Dendritic cell treated with granulocyte-macrophage colony-stimulating factor and Interleukin-4, amounts not matched to agents 40 ng/mL and 50 ng/mL, for 4 days (primary cell): ENCODE measurements at regions not wholly inside any gene's neighbourhood (a gene's known extent, or its start where the extent isn't known, plus 50 kb on each side); places are given as distances from the start of the nearest gene placed in this dataset.

ENCODE experiments used
- H3K27ac Mint-ChIP-seq: one replicate; pipeline ENCODE4 v1.8.0; 2022; ENCODE audit warnings: mild to moderate bottlenecking, mixed read lengths
- H3K27me3 Mint-ChIP-seq: one replicate; pipeline ENCODE4 v1.8.0; 2022; ENCODE audit warnings: mild to moderate bottlenecking, mixed read lengths
- H3K36me3 Mint-ChIP-seq: one replicate; pipeline ENCODE4 v1.8.0; 2022; ENCODE audit warnings: low read depth, mixed read lengths
- H3K4me1 Mint-ChIP-seq: one replicate; pipeline ENCODE4 v1.8.0; 2022; ENCODE audit warnings: low read depth, mixed read lengths
- H3K4me3 Mint-ChIP-seq: one replicate; pipeline ENCODE4 v1.8.0; 2022; ENCODE audit warnings: mild to moderate bottlenecking, moderate library complexity, mixed read lengths
- H3K9me3 Mint-ChIP-seq: one replicate; pipeline ENCODE4 v1.8.0; 2022; ENCODE audit warnings: mixed read lengths
- intact Hi-C: fragments of 100-400 bp; cut with micrococcal nuclease; formaldehyde crosslinking; loops from one replicate; pipeline ENCODE4 v1.15.0; 2022

DNA sequence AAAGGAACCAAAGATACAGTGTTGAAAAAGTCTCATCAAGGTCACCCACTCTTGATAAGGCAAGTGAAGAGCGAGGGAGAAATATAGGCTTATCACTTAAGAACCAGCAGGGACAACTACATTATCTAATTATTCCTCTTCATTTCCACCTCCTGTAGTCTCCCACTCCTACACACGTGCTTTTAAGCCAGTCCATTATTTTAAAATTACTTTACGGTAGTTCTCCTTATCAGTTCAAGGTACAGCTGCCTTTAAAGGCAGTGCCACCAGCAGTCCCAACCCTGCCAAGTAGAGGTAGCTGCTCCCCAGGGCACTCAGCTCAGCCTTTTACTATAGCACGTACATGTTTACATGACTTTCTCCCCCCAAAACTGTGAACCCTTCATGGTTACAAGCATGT lies 161.5 kb upstream of the BLID start:
- no peaks in the 10 kb centered on the region for H3K4me1 Mint-ChIP-seq
- no peak overlapping the region for H3K27ac Mint-ChIP-seq
- intact Hi-C loops = loop anchor here (10.0 kb wide), 1 partner anchor 53 kb away; no protein-coding TSS in a partner anchor
- no peaks in the 10 kb centered on the region for H3K9me3 Mint-ChIP-seq
- H3K36me3 Mint-ChIP-seq = no peaks in the 10 kb centered on the region
- H3K27me3 Mint-ChIP-seq = no peaks in the 10 kb centered on the region
- H3K4me3 Mint-ChIP-seq = no peak overlapping the region

DNA sequence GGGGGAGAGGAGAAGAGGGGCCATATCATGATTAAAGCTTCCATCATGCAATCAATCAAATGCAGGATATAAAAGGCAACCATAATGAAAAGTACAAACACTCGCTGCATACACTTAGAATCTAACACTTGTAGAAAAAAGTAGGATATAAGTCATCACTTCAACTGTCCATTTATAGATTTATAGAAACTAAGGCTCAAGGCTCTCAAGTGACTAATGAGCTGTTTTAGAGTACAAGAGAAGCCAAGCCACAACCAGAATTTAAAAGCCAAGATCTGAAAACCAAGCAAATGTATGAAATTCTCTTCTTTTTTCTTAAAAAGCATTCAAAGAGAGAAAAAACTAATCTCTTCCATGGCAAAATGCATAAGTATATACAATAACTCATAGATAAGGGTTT lies 160.2 kb upstream of the BLID start:
- H3K27ac Mint-ChIP-seq = no peak overlapping the region
- H3K9me3 Mint-ChIP-seq = no peaks in the 10 kb centered on the region
- H3K27me3 Mint-ChIP-seq = no peaks in the 10 kb centered on the region

DNA sequence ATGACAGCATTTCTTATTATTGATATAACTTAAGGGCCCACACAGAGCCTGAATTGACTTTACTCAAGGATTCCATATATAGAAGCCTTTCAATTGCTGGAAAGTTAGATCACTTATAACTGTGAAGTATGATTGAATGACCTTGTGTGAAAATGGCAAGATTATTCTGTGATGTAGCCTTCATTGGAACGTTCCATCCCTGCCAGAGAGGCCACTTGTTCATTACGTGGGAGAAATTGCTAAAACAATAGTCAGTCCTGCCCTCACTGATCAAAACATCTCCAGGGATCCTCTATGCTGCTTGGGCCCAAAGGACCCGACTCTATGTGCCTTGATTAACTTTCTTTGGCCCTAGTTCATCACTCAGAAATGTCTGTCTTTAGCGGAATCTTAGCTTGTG lies 159.5 kb upstream of the BLID start:
- H3K27ac Mint-ChIP-seq = no peak overlapping the region
- no peak overlapping the region for H3K4me3 Mint-ChIP-seq
- intact Hi-C loops = loop anchor here (10.0 kb wide), 1 partner anchor 51 kb away; no protein-coding TSS in a partner anchor
- H3K27me3 Mint-ChIP-seq = no peaks in the 10 kb centered on the region
- no peaks in the 10 kb centered on the region for H3K9me3 Mint-ChIP-seq
- H3K4me1 Mint-ChIP-seq = no peaks in the 10 kb centered on the region
- H3K36me3 Mint-ChIP-seq = no peaks in the 10 kb centered on the region

More for the DNA sequence above, 160.2 kb upstream of the BLID start:
- no peak overlapping the region for H3K4me3 Mint-ChIP-seq
- intact Hi-C loops = loop anchor here (10.0 kb wide), 1 partner anchor 51 kb away; no protein-coding TSS in a partner anchor
- no peaks in the 10 kb centered on the region for H3K4me1 Mint-ChIP-seq
- H3K36me3 Mint-ChIP-seq = no peaks in the 10 kb centered on the region

DNA sequence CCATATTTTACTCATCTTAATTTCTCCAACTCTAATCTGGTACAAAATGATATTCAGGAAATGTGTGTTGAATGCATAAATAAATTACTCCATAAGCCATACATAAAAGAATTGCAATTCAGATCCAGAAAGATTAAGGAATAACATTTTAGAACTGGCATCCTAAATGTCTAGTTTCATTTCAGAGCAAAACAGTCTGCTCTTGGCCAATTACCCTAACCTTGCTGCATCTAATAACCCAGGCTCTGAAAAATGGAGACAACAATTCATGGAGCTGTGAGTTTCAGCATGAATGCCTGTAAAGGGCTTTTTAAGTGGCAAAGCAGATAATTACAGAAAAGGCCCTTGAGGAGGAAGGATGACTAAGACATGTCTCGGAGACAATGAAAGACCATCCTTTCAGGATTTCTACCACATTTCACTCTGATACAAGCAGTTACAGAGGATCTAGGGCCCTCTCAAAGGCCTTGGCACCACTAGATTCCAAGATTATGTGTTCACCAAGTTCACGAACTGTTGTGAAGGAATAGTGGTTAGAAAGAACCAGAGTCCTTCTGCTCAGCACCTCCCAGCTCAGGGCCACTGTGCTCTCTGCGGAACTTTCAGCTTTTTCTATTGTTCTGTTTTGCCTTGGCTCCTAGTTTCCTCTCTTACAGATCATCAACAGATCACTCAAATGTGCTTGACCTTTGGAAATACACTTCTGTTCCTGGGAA lies 157.6 kb upstream of the BLID start:
- no peak overlapping the region for H3K27ac Mint-ChIP-seq
- no peak overlapping the region for H3K4me3 Mint-ChIP-seq
- no peaks in the 10 kb centered on the region for H3K27me3 Mint-ChIP-seq
- no peaks in the 10 kb centered on the region for H3K4me1 Mint-ChIP-seq
- intact Hi-C loops = loop anchor here (10.0 kb wide), 1 partner anchor 49 kb away; no protein-coding TSS in a partner anchor
- no peaks in the 10 kb centered on the region for H3K9me3 Mint-ChIP-seq
- no peaks in the 10 kb centered on the region for H3K36me3 Mint-ChIP-seq

DNA sequence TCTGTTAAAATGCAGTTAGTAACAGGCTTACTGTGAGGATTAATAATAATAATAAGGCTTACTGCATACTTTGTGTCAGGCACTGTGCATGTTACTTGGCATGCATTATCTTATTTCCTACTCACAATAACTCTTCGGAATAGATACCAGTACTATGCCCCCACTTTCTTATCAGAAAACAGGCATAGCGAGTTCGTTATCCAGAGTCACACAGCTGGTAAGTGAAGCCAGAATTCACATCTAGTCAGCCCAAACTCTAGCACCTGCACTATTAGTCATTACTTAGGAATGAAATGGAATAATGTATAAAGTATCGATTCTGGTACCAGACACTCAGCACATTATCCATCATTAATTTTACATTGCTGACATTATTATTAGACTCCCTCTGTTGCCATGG lies 155.7 kb upstream of the BLID start:
- no peaks in the 10 kb centered on the region for H3K9me3 Mint-ChIP-seq
- H3K27me3 Mint-ChIP-seq = no peaks in the 10 kb centered on the region
- H3K4me3 Mint-ChIP-seq = no peak overlapping the region
- H3K36me3 Mint-ChIP-seq = no peaks in the 10 kb centered on the region
- H3K27ac Mint-ChIP-seq = no peak overlapping the region
- peaks cover 9% of the 10 kb centered on the region for H3K4me1 Mint-ChIP-seq
- intact Hi-C loops = loop anchor here (10.0 kb wide), 1 partner anchor 47 kb away; no protein-coding TSS in a partner anchor

DNA sequence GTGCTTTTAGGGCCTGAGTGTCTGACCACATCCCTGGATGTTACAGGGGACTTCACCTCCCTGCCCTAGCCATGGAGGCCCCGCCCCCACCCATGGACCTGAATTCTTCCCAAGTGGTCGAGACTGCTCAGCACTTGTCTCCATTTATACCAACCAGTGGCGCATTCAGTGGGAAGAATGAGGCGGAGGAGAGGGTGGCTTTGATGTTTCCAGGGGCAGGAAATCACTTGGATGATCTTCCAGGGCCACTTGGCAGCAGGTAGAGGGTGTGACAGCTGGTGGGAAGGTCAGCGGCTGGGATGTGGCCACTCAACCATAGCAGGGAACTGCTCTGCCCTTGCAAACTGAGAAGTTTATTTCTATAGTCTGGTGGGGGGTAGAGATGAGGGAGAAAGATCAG lies 155.1 kb upstream of the BLID start:
- Mint-ChIP-seq H3K4me3 (no peak overlapping the region), H3K36me3 (no peaks in the 10 kb centered on the region), H3K9me3 (no peaks in the 10 kb centered on the region), H3K27me3 (no peaks in the 10 kb centered on the region), H3K27ac (no peak overlapping the region), H3K4me1 (peaks cover 9% of the 10 kb centered on the region)
- intact Hi-C loops = loop anchor here (10.0 kb wide), 1 partner anchor 46 kb away; no protein-coding TSS in a partner anchor

DNA sequence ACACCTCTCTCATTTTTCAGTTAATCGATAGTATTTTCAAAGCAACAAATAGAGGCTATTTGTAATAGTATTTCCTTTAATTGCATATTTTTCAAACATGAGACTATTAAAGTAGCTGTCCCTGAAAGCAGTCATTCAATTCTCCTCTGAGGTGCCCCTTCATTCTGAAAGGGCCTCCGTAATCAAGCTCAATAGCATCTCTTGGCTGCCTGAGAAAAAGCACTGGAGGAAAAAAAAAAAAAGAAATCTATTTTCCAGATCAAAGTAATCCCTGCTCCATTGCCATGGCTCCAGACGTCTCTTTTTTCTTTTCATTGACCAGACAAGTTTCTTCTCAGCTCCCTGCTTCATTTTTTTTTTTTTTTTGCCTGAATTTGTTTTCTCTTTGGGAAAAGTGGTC lies 154.5 kb upstream of the BLID start:
- Mint-ChIP-seq H3K4me1 (peaks cover 9% of the 10 kb centered on the region), H3K36me3 (no peaks in the 10 kb centered on the region), H3K4me3 (no peak overlapping the region), H3K27me3 (no peaks in the 10 kb centered on the region), H3K9me3 (no peaks in the 10 kb centered on the region), H3K27ac (no peak overlapping the region)
- intact Hi-C loops = loop anchor here (10.0 kb wide), 1 partner anchor 46 kb away; no protein-coding TSS in a partner anchor

DNA sequence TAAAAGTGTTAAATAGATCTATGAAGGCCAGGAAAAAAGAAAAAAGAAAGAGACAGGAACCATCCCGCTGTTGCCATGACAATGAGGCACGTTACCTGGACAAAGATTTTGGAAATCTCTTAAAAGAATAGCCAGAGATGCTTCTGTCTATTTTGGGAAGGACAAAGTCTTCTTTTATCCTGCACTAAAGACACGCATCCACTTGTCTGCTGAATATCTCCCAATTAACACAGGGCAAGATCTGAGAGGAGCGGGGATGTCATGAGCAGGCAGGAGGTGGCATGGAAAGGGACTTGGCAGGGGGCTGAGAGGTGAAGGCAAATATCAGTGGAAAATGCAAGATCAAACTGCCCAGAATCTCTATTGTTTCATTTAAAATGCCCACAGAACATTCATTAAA lies 153.8 kb upstream of the BLID start:
- Mint-ChIP-seq H3K4me3 (no peak overlapping the region), H3K27me3 (no peaks in the 10 kb centered on the region), H3K36me3 (no peaks in the 10 kb centered on the region), H3K4me1 (peaks cover 9% of the 10 kb centered on the region), H3K9me3 (no peaks in the 10 kb centered on the region), H3K27ac (no peak overlapping the region)
- intact Hi-C loops = loop anchor here (10.0 kb wide), 1 partner anchor 45 kb away; no protein-coding TSS in a partner anchor

DNA sequence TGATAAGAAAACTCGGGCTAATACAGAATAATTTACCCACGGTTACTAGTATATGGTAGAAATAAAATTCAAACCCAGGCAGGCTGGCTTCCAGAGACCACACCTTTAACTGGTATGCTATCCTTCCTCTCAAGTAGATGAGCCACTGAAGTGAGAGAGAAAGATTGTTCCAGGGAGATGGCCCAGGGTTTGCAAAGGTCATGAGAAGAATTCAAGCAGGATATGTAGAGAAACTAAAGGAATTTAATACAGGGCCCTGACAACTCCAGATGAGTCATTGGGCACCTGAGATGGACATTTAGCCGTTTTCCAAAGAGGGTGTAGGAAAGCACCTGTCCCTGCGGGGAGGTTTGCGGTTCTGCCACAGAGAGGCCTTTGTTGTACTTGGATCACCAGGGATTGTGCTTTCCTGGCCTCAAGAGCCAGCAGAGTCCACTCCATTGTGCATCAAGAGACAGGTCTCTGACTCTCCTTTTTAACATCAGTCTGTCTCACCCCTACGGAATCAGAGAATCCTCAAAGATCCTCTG lies 152.7 kb upstream of the BLID start:
- Mint-ChIP-seq H3K4me1 (peaks cover 9% of the 10 kb centered on the region), H3K9me3 (no peaks in the 10 kb centered on the region), H3K36me3 (no peaks in the 10 kb centered on the region), H3K27me3 (no peaks in the 10 kb centered on the region), H3K4me3 (no peak overlapping the region), H3K27ac (no peak overlapping the region)
- intact Hi-C loops = no loop called here

DNA sequence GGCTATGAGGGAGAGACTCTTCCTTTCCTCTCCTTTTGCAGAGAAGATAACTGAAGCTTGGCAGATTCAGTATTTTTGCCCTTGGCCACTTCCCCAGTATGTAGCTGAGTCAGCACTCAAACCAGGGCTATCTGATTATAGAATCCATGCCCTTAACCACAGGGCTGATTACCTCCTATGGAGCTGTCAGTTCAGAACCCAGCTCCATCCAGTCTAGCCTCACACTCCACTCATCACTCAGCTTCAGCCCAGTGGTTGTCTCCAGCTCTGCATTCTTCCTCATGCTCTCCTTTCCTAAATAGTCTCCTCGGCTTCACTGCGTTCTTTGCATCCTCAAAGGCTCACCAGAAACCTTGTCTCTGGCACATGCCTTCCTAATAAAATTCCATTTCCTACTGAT lies 151.6 kb upstream of the BLID start:
- no peaks in the 10 kb centered on the region for H3K9me3 Mint-ChIP-seq
- intact Hi-C loops = no loop called here
- peaks cover 9% of the 10 kb centered on the region for H3K4me1 Mint-ChIP-seq
- no peaks in the 10 kb centered on the region for H3K27me3 Mint-ChIP-seq
- no peaks in the 10 kb centered on the region for H3K36me3 Mint-ChIP-seq
- H3K27ac Mint-ChIP-seq = no peak overlapping the region
- no peak overlapping the region for H3K4me3 Mint-ChIP-seq

DNA sequence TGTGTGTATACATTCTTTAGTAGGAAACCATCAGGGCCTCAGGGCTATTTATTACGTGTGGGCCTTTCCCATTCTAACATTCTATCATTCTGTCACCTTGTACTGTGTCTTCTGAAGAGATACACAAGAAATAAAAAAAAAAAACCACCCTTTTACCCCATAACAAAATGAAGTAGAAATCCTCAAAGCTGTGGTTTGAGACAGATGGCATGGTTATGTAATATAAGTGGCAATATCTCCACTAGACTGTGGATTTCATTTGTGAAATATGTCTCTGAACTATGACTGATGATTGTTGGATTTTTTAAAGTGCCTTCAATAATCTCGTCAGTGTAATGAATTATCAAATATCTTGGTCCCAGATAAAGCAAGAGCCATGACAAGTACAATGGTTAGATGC lies 150.0 kb upstream of the BLID start:
- Mint-ChIP-seq H3K36me3 (no peaks in the 10 kb centered on the region), H3K4me3 (no peak overlapping the region)

DNA sequence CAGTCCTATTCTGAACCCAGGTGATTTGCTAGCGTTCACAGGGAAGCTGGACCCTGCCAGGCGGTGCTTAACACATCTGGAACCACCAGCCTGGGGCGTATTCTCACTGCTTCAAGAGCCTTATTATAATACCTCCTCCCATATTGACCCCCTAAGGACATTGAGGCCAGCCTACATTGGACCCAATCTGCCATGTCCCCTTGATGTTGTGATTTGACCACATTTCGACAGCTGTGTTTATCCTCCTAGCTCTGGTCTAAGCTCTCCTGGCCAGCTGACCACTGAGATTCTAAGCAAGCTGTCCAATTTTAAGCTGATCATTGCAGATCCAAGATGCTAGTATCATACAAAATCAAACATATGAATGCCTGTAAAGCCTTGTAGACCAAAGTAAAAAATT lies 148.1 kb upstream of the BLID start:
- no peak overlapping the region for H3K4me3 Mint-ChIP-seq
- no peaks in the 10 kb centered on the region for H3K27me3 Mint-ChIP-seq
- no peaks in the 10 kb centered on the region for H3K36me3 Mint-ChIP-seq
- H3K9me3 Mint-ChIP-seq = no peaks in the 10 kb centered on the region
- no peak overlapping the region for H3K27ac Mint-ChIP-seq
- intact Hi-C loops = no loop called here
- peaks cover 17% of the 10 kb centered on the region for H3K4me1 Mint-ChIP-seq

More for the DNA sequence above, 150.0 kb upstream of the BLID start:
- intact Hi-C loops = no loop called here
- H3K4me1 Mint-ChIP-seq = peaks cover 13% of the 10 kb centered on the region
- no peaks in the 10 kb centered on the region for H3K9me3 Mint-ChIP-seq
- H3K27ac Mint-ChIP-seq = no peak overlapping the region
- no peaks in the 10 kb centered on the region for H3K27me3 Mint-ChIP-seq

DNA sequence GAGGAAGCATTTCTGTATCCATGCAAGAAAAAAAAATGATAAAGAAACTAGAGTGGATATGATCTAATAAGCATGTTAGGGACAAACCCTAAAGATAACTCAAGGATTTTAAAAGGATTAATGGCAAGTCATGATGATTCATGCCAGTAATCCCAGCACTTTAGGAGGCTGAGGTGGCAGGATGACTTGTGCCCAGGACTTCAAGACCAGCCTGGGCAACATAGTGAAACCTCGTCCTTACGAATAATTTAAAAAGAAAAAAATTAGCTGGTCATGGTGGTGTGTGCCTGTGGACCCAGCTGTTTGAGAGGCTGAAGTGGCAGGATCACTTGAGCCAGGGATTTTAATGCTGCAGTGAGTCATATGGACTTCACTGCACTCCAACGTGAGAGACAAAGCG lies 145.5 kb upstream of the BLID start:
- H3K27me3 Mint-ChIP-seq = no peaks in the 10 kb centered on the region
- intact Hi-C loops = no loop called here
- no peak overlapping the region for H3K27ac Mint-ChIP-seq
- no peaks in the 10 kb centered on the region for H3K9me3 Mint-ChIP-seq
- no peaks in the 10 kb centered on the region for H3K36me3 Mint-ChIP-seq
- H3K4me3 Mint-ChIP-seq = no peak overlapping the region
- H3K4me1 Mint-ChIP-seq = peaks cover 20% of the 10 kb centered on the region

DNA sequence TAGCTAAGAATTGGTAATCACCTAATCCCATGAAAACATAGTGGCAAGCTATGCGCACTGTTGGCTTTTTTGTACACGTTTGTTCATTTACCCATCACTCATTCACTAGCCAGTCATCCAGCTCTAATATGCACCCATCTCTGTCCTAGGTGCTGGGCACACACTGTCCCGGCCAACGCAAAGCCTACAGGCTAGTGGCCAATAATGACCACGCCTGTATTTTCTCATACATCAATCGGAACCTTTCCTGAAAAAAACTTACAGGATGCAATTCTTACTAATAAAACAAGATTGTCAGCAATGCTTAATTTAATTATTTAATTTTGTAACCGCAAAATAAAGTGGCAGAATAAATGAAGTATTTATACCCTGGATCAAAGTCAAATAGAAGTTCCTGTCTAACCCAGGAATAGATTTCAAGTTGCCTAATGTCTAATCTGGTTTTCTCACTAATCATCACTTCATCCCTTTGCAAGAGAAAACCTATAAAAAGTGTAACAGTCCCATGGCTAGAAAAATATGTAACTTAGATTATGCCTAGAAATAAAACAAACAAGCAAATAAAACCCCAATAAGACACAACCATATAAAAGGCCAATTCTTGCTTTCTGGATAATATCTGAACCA lies 143.3 kb upstream of the BLID start:
- H3K36me3 Mint-ChIP-seq = no peaks in the 10 kb centered on the region
- no peak overlapping the region for H3K4me3 Mint-ChIP-seq
- peaks cover 21% of the 10 kb centered on the region for H3K4me1 Mint-ChIP-seq
- intact Hi-C loops = no loop called here
- no peaks in the 10 kb centered on the region for H3K9me3 Mint-ChIP-seq
- no peaks in the 10 kb centered on the region for H3K27me3 Mint-ChIP-seq
- H3K27ac Mint-ChIP-seq = no peak overlapping the region
